Kidney (tissue), 13 donors: ENCODE measurements at regions not wholly inside any gene's neighbourhood (a gene's known extent, or its start where the extent isn't known, plus 50 kb on each side); places are given as distances from the start of the nearest gene placed in this dataset.

Experiments
- DNase-seq, 5 donors: peaks; one replicate each; pipeline ENCODE4 v3.0.0-alpha.2; 2013 to 2020
- FAIRE-seq: peaks from 2 replicates; lab custom pipeline; 2012; peaks lifted over from hg19 to GRCh38; lab: Jason Lieb, UNC
- H3K27ac ChIP-seq, 2 donors: one replicate each; pipeline ENCODE4 v1.7.0; 2013; ENCODE audit warnings: low read depth in 2 of 2, low read length in 2 of 2, inconsistent platforms in 1 of 2
- H3K27me3 ChIP-seq: one replicate; pipeline ENCODE4 v1.7.1; 2013; ENCODE audit warnings: low read length, inconsistent platforms; ENCODE audit not compliant: control insufficient read depth, insufficient read depth
- H3K36me3 ChIP-seq, 3 donors: one replicate each; pipeline versions ENCODE4 v1.7.0 to v1.7.1; 2013; ENCODE audit warnings: low read length in 3 of 3, control low read depth in 1 of 3, inconsistent platforms in 1 of 3; ENCODE audit not compliant: insufficient read depth in 3 of 3, control insufficient read depth in 2 of 3
- H3K4me1 ChIP-seq, 3 donors: one replicate each; pipeline versions ENCODE4 v1.7.0 to v1.7.1; 2013; ENCODE audit warnings: low read length in 3 of 3, inconsistent platforms in 1 of 3, low read depth in 1 of 3; ENCODE audit not compliant: control insufficient read depth in 2 of 3, insufficient read depth in 2 of 3
- H3K4me3 ChIP-seq, 3 donors: one replicate each; pipeline versions ENCODE4 v1.7.0 to v1.8.1; 2013; ENCODE audit warnings: low read length in 3 of 3, control low read depth in 1 of 3, inconsistent platforms in 1 of 3
- H3K9ac ChIP-seq, 3 donors: one replicate each; pipeline versions ENCODE4 v1.7.0 to v1.7.1; 2013; ENCODE audit warnings: low read length in 3 of 3, control low read depth in 1 of 3, inconsistent platforms in 1 of 3
- H3K9me3 ChIP-seq, 3 donors: one replicate each; pipeline versions ENCODE4 v1.7.0 to v1.7.1; 2013; ENCODE audit warnings: low read length in 3 of 3, control low read depth in 1 of 3, inconsistent platforms in 1 of 3; ENCODE audit not compliant: control insufficient read depth in 2 of 3, insufficient read depth in 1 of 3
- intact Hi-C: fragments of 100-400 bp; cut with DNase I; formaldehyde crosslinking; loops from one replicate; pipeline ENCODE4 v1.11.1; 2022
- TF ChIP-seq, protein P1 (sequence below): IDR thresholded peaks from 3 replicates; pipeline ENCODE4 v1.5.1; 2012; ENCODE audit warnings: mild to moderate bottlenecking, moderate library complexity, borderline replicate concordance; ENCODE audit not compliant: insufficient read depth; ENCODE audit errors: extremely low read depth
- donor health status: control.
- donor health status: control.
- donor health status: control.
- donor health status: control.
- donor health status: control.
- donor health status: DM: yes; HTN: yes; CAD: no.
- donor health status: Normal renal cell carcinoma (clear cell type).

DNA sequence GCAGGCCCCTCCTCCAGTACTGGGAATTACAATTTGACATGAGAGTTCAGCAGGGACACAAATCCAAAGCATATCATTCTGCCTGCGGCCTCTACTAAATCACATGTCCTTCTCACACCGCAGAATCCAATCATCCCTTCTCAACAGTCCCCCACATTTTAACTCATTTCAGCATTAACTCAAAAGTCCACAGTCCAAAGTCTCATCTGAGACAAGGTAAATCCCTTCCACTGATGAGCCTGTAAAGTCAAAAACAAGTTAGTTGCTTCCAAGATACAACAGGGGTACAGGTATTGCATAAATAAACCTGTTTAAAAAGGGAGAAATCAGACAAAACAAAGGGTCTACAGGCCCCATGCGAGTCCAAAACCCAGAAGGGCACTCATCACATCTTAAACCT, 64.0 kb downstream of the EBNA1BP2 start:
- Histone ChIP-seq H3K4me3 (peak overlapping the region in 1 of 3 donors; percentile 8), H3K9ac (no peak overlapping the region), H3K27ac (peak overlapping the region in 1 of 2 donors; percentile 9), H3K36me3 (no peaks in the 10 kb centered on the region), H3K4me1 (peaks cover 0 to 4% (median 2%) of the 10 kb centered on the region in 3 donors), H3K9me3 (peaks cover 0 to 10% (median 0%) of the 10 kb centered on the region in 3 donors), H3K27me3 (no peaks in the 10 kb centered on the region)
- TF ChIP-seq, protein P1, sequence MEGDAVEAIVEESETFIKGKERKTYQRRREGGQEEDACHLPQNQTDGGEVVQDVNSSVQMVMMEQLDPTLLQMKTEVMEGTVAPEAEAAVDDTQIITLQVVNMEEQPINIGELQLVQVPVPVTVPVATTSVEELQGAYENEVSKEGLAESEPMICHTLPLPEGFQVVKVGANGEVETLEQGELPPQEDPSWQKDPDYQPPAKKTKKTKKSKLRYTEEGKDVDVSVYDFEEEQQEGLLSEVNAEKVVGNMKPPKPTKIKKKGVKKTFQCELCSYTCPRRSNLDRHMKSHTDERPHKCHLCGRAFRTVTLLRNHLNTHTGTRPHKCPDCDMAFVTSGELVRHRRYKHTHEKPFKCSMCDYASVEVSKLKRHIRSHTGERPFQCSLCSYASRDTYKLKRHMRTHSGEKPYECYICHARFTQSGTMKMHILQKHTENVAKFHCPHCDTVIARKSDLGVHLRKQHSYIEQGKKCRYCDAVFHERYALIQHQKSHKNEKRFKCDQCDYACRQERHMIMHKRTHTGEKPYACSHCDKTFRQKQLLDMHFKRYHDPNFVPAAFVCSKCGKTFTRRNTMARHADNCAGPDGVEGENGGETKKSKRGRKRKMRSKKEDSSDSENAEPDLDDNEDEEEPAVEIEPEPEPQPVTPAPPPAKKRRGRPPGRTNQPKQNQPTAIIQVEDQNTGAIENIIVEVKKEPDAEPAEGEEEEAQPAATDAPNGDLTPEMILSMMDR = no peak
- DNase-seq (no peak), FAIRE-seq (no peak)
- intact Hi-C loops = no loop called here

DNA sequence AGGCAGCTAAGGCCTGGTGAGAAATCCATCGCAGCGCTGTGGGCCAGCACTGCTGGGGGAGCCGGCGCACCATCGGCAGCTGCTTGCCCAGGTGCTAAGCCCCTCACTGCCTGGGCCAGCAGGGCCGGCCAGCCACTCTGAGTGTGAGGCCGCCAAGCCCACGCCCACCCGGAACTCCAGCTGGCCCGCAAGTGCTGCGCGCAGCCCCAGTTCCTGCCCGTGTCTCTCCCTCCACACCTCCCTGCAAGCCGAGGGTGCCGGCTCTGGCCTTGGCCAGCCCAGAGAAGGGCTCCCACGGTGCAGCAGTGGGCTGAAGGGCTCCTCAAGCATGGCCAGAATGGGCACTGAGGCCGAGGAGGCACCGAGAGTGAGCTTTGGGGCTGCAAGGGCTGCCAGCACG, 64.4 kb downstream of the EBNA1BP2 start:
- H3K27ac ChIP-seq = peak overlapping the region in 1 of 2 donors; percentile 7
- H3K36me3 ChIP-seq = no peaks in the 10 kb centered on the region
- TF ChIP-seq, protein P1 = no peak
- DNase-seq = no peak
- no peak overlapping the region for H3K4me3 ChIP-seq
- intact Hi-C loops = no loop called here
- no peak for FAIRE-seq
- H3K9me3 ChIP-seq = peaks cover 0 to 8% (median 0%) of the 10 kb centered on the region in 3 donors
- no peak overlapping the region for H3K9ac ChIP-seq
- H3K27me3 ChIP-seq = no peaks in the 10 kb centered on the region
- H3K4me1 ChIP-seq = peaks cover 0 to 4% (median 2%) of the 10 kb centered on the region in 3 donors

DNA sequence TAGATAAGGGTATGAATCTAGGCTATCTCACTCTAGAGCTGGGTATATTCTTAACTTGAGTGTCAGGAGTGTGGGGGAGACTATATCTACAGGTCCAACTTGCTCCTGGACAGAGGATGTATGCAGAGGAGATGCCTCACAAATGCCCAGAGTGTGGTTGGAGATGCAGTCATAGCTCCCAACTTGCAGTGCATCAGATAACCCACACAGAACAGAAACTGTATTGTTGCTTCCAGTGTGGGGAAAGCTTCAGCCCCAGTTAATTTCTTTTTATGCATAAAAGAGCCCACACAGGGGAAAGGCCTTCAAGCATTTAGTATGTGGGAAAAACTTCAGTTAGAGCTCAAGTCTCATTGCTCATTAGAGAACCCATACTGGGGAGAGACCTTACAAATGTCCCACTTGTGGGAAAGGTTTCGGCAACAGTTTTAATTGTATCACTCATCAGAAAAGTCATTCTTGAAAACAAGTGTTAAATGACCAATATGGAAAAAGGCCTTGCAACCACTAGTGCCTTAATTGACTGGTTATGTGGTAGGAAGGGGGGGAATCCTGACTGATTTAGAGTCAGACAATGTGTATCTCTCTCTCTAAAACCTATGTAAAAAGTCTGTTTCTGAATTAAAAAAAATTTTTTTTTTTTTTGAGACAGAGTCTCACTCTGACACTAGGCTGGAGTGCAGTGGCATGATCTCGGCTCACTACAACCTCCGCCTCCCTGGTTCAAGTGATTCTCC, 67.9 kb downstream of the EBNA1BP2 start:
- Histone ChIP-seq H3K36me3 (no peaks in the 10 kb centered on the region), H3K9me3 (peaks cover 0 to 2% (median 0%) of the 10 kb centered on the region in 3 donors), H3K4me1 (peaks cover 0 to 4% (median 2%) of the 10 kb centered on the region in 3 donors), H3K4me3 (no peak overlapping the region), H3K27me3 (no peaks in the 10 kb centered on the region), H3K9ac (no peak overlapping the region), H3K27ac (no peak overlapping the region)
- no peak for FAIRE-seq
- intact Hi-C loops = no loop called here
- no peak for DNase-seq
- TF ChIP-seq, protein P1 = no peak
